Ascending aorta (tissue), 2 donors: ENCODE measurements at regions not wholly inside any gene's neighbourhood (a gene's known extent, or its start where the extent isn't known, plus 50 kb on each side); places are given as distances from the start of the nearest gene placed in this dataset.

Experiments
- DNase-seq, 2 donors: peaks; one replicate each; pipeline ENCODE4 v3.0.0-alpha.2; 2019; ENCODE audit warnings: low spot score in 2 of 2
- H3K27ac ChIP-seq, 2 donors: fragments of 200-600 bp; sonication (generic); one replicate each; pipeline ENCODE4 v1.5.1; 2016 to 2017; ENCODE audit warnings: mild to moderate bottlenecking in 1 of 2
- H3K27me3 ChIP-seq: fragments of 200-600 bp; sonication (generic); one replicate; pipeline ENCODE4 v1.5.1; 2017
- H3K36me3 ChIP-seq, 2 donors: fragments of 200-600 bp; sonication (generic); one replicate each; pipeline ENCODE4 v1.5.1; 2016
- H3K4me1 ChIP-seq, 2 donors: fragments of 200-600 bp; sonication (generic); one replicate each; pipeline ENCODE4 v1.5.1; 2016 to 2017; ENCODE audit warnings: mild to moderate bottlenecking in 1 of 2
- H3K4me3 ChIP-seq, 2 donors: fragments of 200-600 bp; sonication (generic); one replicate each; pipeline ENCODE4 v1.5.1; 2016 to 2017; ENCODE audit warnings: mild to moderate bottlenecking in 1 of 2
- H3K9me3 ChIP-seq, 2 donors: fragments of 200-600 bp; sonication (generic); one replicate each; pipeline ENCODE4 v1.5.1; 2016
- intact Hi-C: fragments of 100-400 bp; cut with DNase I; formaldehyde crosslinking; loops from one replicate; pipeline ENCODE4 v1.15.1; 2023
- TF ChIP-seq, protein P1 (sequence below), 3 experiments: fragments of 200-600 bp in 2 of 3; fragments of 450-650 bp in 1 of 3; sonication (generic) in 2 of 3; IDR thresholded peaks; one replicate each; pipeline ENCODE4 v1.5.1; 2016 to 2019; ENCODE audit warnings: antibody characterized with exemption in 3 of 3, mild to moderate bottlenecking in 1 of 3, moderate library complexity in 1 of 3

DNA sequence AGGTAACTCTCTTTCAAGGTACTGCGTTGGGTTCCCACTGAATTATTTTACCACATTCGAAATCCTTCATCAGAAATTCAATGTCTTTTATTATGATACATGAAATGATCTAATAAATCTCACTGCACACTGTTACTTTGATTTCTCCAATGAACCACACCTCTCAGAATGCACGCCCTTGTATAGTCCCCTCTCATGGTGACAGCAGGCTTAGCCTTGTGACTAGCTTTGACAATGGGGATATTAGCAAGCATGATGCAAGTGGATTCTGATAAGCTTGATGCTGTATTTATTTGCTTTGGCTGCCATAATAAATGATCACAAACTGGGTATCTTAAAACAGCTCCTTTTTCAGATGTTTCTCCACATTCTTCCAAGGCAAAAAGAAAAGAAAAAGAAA lies 100.4 kb upstream of the ETV6 start:
- Histone ChIP-seq H3K9me3 (no peaks in the 10 kb centered on the region), H3K36me3 (no peaks in the 10 kb centered on the region), H3K4me1 (peaks cover 0 to 7% of the 10 kb centered on the region in 2 donors), H3K27me3 (no peaks in the 10 kb centered on the region), H3K27ac (no peak overlapping the region), H3K4me3 (no peak overlapping the region)
- intact Hi-C loops: no loop called here
- TF ChIP-seq, protein P1, sequence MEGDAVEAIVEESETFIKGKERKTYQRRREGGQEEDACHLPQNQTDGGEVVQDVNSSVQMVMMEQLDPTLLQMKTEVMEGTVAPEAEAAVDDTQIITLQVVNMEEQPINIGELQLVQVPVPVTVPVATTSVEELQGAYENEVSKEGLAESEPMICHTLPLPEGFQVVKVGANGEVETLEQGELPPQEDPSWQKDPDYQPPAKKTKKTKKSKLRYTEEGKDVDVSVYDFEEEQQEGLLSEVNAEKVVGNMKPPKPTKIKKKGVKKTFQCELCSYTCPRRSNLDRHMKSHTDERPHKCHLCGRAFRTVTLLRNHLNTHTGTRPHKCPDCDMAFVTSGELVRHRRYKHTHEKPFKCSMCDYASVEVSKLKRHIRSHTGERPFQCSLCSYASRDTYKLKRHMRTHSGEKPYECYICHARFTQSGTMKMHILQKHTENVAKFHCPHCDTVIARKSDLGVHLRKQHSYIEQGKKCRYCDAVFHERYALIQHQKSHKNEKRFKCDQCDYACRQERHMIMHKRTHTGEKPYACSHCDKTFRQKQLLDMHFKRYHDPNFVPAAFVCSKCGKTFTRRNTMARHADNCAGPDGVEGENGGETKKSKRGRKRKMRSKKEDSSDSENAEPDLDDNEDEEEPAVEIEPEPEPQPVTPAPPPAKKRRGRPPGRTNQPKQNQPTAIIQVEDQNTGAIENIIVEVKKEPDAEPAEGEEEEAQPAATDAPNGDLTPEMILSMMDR (IDR thresholded peaks at IDR 0.05): no peak
- no peak for DNase-seq

DNA sequence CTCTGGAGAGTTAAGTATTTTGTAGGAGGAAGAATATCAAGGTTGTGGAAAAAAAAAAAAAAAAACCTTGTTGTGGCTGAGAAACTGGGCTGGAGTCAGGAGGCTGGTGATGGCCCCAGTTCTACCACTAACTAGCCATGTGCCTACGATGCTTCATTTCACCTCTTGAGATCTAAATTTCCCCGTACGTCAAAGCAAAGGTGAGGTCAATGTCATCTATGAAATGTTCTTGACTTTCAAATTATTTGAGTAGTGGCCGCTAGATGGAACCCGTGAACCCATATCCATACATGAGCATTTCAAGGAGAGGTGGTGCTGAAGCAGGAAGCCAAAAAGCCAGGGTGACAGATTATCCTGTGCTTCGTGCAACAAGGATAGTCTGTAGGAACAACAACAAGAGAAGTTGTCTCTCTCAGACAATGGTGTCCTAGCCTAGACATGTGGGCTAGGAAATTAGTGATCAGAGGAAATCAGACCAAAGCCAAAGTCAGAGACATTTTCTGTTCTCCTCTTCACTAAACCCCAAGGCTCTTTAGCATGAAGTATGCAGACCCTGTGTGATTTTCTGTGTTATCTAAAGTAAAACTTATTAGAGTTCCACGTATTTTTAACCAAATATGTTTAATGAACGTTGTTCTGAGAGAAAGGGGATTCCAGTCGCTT lies 95.5 kb upstream of the ETV6 start:
- Histone ChIP-seq H3K27ac (no peak overlapping the region), H3K4me3 (no peak overlapping the region)
- intact Hi-C loops: loop anchor here (1.0 to 10.0 kb wide), 5 partner anchors 26 to 1151 kb away; no protein-coding TSS in a partner anchor

DNA sequence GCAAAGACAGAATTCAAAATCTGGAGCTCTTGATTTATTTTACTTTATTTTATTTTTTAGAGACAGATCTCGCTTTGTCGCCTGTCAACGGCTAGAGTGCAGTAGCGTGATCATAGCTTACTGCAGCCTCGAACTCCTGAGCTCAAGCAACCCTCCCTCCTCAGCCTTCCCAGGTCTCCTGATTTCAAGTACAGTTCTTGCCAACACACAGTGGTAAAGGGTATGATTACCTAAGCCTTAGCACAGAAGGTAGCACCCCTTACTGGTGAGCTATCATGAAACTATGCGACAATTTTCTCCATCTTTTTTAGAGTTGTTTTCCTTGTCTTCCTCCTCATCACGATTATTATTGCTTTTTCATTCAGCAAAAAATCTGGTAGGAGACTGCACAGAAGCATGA lies 94.3 kb upstream of the ETV6 start:
- TF ChIP-seq, protein P1 (IDR thresholded peaks at IDR 0.05): no peak
- H3K27me3 ChIP-seq: no peaks in the 10 kb centered on the region
- H3K4me1 ChIP-seq: peaks cover 0 to 12% of the 10 kb centered on the region in 2 donors
- no peak for DNase-seq
- intact Hi-C loops: loop anchor here (10.0 kb wide), 2 partner anchors 780 to 1150 kb away; no protein-coding TSS in a partner anchor
- H3K9me3 ChIP-seq: no peaks in the 10 kb centered on the region
- H3K27ac ChIP-seq: peak overlapping the region; percentile 78 to 79
- peak overlapping the region; percentile 33 to 60 for H3K4me3 ChIP-seq
- no peaks in the 10 kb centered on the region for H3K36me3 ChIP-seq

More for the DNA sequence above, 95.5 kb upstream of the ETV6 start:
- Histone ChIP-seq H3K9me3 (no peaks in the 10 kb centered on the region), H3K4me1 (peaks cover 0 to 12% of the 10 kb centered on the region in 2 donors), H3K36me3 (no peaks in the 10 kb centered on the region), H3K27me3 (no peaks in the 10 kb centered on the region)
- peak in 1 of 2 donors; percentile 78 for DNase-seq
- TF ChIP-seq, protein P1 (IDR thresholded peaks at IDR 0.05): peak; percentile 52 to 69 (median 52)

DNA sequence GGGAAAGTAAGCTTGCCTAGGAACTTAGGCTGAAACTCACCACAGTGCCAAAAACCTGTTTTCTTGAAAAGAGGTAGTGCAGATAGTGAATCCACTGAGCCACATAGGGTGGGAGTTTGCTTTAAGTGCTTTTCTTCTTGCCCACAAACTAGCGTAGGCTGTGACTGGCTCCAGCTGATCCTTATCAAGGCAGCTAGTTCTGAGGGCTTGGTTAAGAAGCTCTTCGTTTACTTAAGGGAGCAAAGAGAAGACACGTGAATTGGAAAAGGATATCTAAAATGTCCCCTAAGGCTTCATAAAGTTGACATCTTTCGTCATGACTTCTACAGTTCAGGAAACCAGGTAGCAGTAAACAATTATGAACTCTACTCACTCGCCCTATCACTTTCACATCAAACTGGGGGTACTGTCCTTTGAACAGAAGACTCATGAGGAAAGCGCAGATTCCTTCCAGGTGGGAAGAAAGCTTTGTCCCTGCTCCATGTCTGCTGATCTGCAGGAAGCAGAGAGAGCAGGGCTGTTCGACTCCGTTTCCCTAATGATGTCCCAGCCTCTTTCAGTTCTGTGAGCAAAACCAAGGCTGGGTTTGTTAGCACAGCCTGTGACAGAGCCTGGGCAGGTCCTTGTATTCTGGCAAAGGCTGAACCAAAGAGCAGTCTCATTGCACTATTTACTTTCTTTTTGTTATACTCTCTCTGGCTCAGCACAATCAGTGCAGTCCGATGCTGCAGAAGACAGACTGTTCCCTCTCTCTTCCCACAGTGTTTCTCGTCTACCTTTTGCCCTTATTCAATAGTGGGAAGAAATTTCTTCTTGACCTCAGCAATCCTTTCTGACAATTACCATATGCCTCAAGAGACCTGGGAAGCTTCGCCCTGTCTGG lies 93.5 kb upstream of the ETV6 start:
- no peaks in the 10 kb centered on the region for H3K9me3 ChIP-seq
- no peak for DNase-seq
- H3K36me3 ChIP-seq: no peaks in the 10 kb centered on the region
- intact Hi-C loops: loop anchor here (10.0 kb wide), 2 partner anchors 779 to 1149 kb away; no protein-coding TSS in a partner anchor
- TF ChIP-seq, protein P1 (IDR thresholded peaks at IDR 0.05): no peak
- peaks cover 0 to 18% of the 10 kb centered on the region in 2 donors for H3K4me1 ChIP-seq
- H3K4me3 ChIP-seq: peak overlapping the region; percentile 33 to 60
- peak overlapping the region; percentile 78 to 79 for H3K27ac ChIP-seq
- H3K27me3 ChIP-seq: no peaks in the 10 kb centered on the region

DNA sequence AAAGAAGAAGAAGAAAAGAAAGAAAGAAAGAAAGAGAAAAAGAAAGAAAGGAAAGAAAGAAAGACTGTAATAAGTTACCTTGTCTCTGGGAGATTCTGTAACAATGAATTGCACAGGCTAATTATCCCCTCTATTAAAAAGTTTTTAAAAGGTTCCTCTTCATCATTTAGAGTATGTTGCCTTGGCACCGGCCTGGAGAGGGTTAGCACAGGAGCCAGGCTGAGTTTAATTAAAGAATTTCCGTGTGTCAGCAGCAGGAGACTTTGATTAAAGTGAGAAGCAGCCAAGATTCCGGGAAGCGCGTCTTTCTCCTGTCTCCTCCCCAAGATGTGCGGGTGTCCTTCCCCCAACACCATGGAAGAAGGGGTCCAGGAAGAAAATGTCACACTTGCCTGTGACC lies 92.8 kb upstream of the ETV6 start:
- intact Hi-C loops: loop anchor here (10.0 kb wide), 2 partner anchors 778 to 1148 kb away; no protein-coding TSS in a partner anchor
- peak overlapping the region; percentile 25 to 60 for H3K4me3 ChIP-seq
- H3K27ac ChIP-seq: peak overlapping the region; percentile 78 to 79

More for the DNA sequence above, 92.8 kb upstream of the ETV6 start:
- Histone ChIP-seq H3K4me1 (peaks cover 0 to 21% of the 10 kb centered on the region in 2 donors), H3K9me3 (no peaks in the 10 kb centered on the region), H3K36me3 (no peaks in the 10 kb centered on the region), H3K27me3 (no peaks in the 10 kb centered on the region)
- TF ChIP-seq, protein P1 (IDR thresholded peaks at IDR 0.05): no peak
- DNase-seq: no peak
